Ishikawa (cell line): ENCODE measurements at regions not wholly inside any gene's neighbourhood (a gene's known extent, or its start where the extent isn't known, plus 50 kb on each side); places are given as distances from the start of the nearest gene placed in this dataset.

Experiments
- CEBPB ChIP-seq: IDR thresholded peaks from 2 replicates; pipeline ENCODE4 v1.6.1; 2012
- CREB1 ChIP-seq: IDR thresholded peaks from 2 replicates; pipeline ENCODE4 v1.6.1; 2012; ENCODE audit warnings: low read depth
- EGR1 ChIP-seq: IDR thresholded peaks from 2 replicates; pipeline ENCODE4 v1.6.1; 2012
- EP300 ChIP-seq: IDR thresholded peaks from 2 replicates; pipeline ENCODE4 v1.6.1; 2012; ENCODE audit warnings: borderline replicate concordance
- FOXM1 ChIP-seq: IDR thresholded peaks from 2 replicates; pipeline ENCODE4 v1.6.1; 2012; ENCODE audit warnings: low read depth, borderline replicate concordance
- NFIC ChIP-seq: IDR thresholded peaks from 2 replicates; pipeline ENCODE4 v1.6.1; 2012
- RAD21 ChIP-seq: IDR thresholded peaks from 2 replicates; pipeline ENCODE4 v1.6.1; 2012; ENCODE audit warnings: low read depth
- TCF12 ChIP-seq: IDR thresholded peaks from 2 replicates; pipeline ENCODE4 v1.6.1; 2012; ENCODE audit warnings: low read depth
- TEAD4 ChIP-seq: IDR thresholded peaks from 2 replicates; pipeline ENCODE4 v1.6.1; 2012
- YY1 ChIP-seq: IDR thresholded peaks from 2 replicates; pipeline ENCODE4 v1.6.1; 2012; ENCODE audit warnings: low read depth
- ZBTB7A ChIP-seq: IDR thresholded peaks from 2 replicates; pipeline ENCODE4 v1.6.1; 2012; ENCODE audit warnings: low read depth
- TF ChIP-seq, protein P1 (sequence below): IDR thresholded peaks from 2 replicates; pipeline ENCODE4 v1.6.1; 2012; ENCODE audit warnings: low read depth, mild to moderate bottlenecking
- TF ChIP-seq, protein P2 (sequence below): IDR thresholded peaks from 2 replicates; pipeline ENCODE4 v1.6.1; 2012
- TF ChIP-seq, protein P3 (sequence below): IDR thresholded peaks from 2 replicates; pipeline ENCODE4 v1.6.1; 2012

DNA sequence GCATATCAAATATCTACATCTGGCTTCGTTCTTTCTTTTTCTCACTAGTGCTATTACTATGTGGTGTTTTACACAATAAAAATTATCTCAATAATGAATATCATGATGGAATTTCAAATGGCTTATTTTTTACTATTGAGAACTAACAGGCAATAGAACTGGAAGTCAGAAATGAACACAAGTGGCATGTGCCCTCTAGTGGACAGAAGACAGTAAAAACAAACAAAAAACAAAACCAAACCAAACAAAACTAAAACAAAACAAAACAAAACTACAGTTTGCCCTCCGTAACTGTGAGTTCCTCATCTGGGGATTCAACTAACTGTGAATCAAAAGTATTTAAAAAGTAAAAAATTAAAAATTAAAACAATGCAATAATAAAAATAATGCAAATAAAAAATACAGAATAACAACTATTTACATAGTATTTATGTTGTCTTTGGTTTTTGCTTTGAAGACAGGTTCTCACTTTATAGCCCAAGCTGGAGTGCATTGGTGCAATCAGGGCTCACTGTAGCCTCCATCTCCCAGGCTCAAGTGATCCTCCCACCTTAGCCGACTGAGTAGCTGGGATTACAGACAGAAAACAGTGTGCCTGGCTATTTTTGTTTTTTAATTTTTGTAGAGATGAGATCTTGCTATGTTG is 195.6 kb upstream of the TACR3 start:
- no peak for TF ChIP-seq EGR1
- no peak for TF ChIP-seq CEBPB
- no peak for TF ChIP-seq FOXM1
- no peak for TF ChIP-seq ZBTB7A
- TF ChIP-seq, protein P1, sequence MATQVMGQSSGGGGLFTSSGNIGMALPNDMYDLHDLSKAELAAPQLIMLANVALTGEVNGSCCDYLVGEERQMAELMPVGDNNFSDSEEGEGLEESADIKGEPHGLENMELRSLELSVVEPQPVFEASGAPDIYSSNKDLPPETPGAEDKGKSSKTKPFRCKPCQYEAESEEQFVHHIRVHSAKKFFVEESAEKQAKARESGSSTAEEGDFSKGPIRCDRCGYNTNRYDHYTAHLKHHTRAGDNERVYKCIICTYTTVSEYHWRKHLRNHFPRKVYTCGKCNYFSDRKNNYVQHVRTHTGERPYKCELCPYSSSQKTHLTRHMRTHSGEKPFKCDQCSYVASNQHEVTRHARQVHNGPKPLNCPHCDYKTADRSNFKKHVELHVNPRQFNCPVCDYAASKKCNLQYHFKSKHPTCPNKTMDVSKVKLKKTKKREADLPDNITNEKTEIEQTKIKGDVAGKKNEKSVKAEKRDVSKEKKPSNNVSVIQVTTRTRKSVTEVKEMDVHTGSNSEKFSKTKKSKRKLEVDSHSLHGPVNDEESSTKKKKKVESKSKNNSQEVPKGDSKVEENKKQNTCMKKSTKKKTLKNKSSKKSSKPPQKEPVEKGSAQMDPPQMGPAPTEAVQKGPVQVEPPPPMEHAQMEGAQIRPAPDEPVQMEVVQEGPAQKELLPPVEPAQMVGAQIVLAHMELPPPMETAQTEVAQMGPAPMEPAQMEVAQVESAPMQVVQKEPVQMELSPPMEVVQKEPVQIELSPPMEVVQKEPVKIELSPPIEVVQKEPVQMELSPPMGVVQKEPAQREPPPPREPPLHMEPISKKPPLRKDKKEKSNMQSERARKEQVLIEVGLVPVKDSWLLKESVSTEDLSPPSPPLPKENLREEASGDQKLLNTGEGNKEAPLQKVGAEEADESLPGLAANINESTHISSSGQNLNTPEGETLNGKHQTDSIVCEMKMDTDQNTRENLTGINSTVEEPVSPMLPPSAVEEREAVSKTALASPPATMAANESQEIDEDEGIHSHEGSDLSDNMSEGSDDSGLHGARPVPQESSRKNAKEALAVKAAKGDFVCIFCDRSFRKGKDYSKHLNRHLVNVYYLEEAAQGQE = no peak
- no peak for TF ChIP-seq TCF12
- TF ChIP-seq RAD21 = peak; percentile 64
- TF ChIP-seq, protein P2, sequence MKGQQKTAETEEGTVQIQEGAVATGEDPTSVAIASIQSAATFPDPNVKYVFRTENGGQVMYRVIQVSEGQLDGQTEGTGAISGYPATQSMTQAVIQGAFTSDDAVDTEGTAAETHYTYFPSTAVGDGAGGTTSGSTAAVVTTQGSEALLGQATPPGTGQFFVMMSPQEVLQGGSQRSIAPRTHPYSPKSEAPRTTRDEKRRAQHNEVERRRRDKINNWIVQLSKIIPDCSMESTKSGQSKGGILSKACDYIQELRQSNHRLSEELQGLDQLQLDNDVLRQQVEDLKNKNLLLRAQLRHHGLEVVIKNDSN = no peak

DNA sequence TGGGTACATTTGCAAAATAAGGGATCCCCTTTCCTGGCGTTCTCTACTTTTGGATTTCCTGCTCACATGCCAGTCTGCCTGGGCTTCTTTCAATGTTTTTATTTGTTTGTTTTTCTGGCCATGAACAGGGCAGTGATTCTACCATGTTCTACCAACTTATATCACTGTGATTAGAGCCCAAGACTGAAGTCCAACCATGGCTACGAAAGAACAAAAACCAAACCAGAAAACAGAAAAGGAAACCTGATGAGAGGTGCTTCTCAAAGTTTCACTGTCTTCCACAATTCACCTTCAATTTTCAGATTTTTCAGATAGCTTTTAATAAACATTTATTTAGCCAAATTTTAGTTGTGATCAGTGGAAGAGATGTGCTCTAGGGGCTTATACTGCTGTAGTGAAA is 187.6 kb upstream of the TACR3 start:
- TF ChIP-seq YY1 (no peak), RAD21 (no peak), TEAD4 (no peak), TCF12 (no peak), FOXM1 (no peak), NFIC (no peak), ZBTB7A (no peak), EGR1 (no peak), CREB1 (no peak)
- TF ChIP-seq, protein P2 = no peak
- TF ChIP-seq, protein P1 = no peak
- TF ChIP-seq, protein P3, sequence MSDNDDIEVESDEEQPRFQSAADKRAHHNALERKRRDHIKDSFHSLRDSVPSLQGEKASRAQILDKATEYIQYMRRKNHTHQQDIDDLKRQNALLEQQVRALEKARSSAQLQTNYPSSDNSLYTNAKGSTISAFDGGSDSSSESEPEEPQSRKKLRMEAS = no peak

DNA sequence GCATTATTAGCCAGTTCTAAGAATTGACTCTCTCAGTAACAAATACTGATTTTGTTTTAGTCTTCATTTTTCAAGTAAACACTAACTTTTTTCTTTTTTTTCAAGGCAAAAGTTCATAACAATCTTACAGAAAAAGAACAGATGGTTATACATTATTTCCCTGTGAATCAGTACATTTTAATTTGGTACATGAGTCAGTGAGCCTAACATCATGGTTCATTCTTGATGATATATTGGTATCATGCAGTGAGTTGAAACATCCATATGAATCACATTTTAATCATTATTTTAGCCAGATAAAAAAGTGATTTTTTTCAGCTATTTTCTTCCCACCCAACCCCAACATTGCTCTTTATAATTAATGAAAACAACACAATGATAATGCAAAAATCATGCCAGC is 184.3 kb upstream of the TACR3 start:
- no peak for TF ChIP-seq ZBTB7A
- TF ChIP-seq EP300 = no peak
- no peak for TF ChIP-seq YY1
- TF ChIP-seq, protein P3 = no peak
- TF ChIP-seq FOXM1 = no peak

DNA sequence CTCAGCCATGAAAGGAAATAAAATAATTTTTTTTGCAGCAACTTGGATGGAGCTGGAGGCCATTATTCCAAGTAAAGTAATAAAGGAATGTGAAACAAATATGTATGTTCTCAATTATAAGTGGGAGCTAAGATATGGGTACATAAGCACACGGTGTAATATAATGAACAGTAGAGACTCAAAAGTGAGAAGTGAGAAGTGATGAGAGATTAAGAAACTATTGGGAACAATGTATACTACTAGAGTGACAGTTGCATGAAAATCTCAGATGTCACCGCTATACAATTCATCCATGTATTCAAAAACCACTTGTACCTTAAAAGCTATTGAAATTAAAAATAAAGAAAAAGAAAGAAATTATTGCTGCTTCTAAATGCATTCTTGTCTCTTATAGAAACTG is 182.9 kb upstream of the TACR3 start:
- TF ChIP-seq, protein P3 = no peak
- TF ChIP-seq FOXM1 (no peak), TEAD4 (no peak), YY1 (no peak), RAD21 (no peak), EGR1 (no peak)
- TF ChIP-seq, protein P1 = no peak
